NB4 (cell line): ENCODE measurements at regions not wholly inside any gene's neighbourhood (a gene's known extent, or its start where the extent isn't known, plus 50 kb on each side); places are given as distances from the start of the nearest gene placed in this dataset.

Source experiments
- MYC ChIP-seq: IDR thresholded peaks from 2 replicates; pipeline ENCODE4 v1.6.1; 2011; ENCODE audit warnings: low read depth, low read length
- POLR2A ChIP-seq: IDR thresholded peaks from 2 replicates; pipeline ENCODE4 v1.6.1; 2011; ENCODE audit warnings: mild to moderate bottlenecking; ENCODE audit not compliant: insufficient read length; ENCODE audit errors: extremely low read depth
- TF ChIP-seq, protein P1 (sequence below): IDR thresholded peaks from one replicate; pipeline ENCODE4 v1.5.1; 2012; ENCODE audit warnings: low read depth, low read length
- TF ChIP-seq, protein P2 (sequence below): IDR thresholded peaks from 2 replicates; pipeline ENCODE4 v1.6.1; 2011; ENCODE audit warnings: low read depth, low read length

- TF ChIP-seq, protein P1, sequence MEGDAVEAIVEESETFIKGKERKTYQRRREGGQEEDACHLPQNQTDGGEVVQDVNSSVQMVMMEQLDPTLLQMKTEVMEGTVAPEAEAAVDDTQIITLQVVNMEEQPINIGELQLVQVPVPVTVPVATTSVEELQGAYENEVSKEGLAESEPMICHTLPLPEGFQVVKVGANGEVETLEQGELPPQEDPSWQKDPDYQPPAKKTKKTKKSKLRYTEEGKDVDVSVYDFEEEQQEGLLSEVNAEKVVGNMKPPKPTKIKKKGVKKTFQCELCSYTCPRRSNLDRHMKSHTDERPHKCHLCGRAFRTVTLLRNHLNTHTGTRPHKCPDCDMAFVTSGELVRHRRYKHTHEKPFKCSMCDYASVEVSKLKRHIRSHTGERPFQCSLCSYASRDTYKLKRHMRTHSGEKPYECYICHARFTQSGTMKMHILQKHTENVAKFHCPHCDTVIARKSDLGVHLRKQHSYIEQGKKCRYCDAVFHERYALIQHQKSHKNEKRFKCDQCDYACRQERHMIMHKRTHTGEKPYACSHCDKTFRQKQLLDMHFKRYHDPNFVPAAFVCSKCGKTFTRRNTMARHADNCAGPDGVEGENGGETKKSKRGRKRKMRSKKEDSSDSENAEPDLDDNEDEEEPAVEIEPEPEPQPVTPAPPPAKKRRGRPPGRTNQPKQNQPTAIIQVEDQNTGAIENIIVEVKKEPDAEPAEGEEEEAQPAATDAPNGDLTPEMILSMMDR: no peak
- TF ChIP-seq POLR2A (no peak), MYC (no peak)
- TF ChIP-seq, protein P2, sequence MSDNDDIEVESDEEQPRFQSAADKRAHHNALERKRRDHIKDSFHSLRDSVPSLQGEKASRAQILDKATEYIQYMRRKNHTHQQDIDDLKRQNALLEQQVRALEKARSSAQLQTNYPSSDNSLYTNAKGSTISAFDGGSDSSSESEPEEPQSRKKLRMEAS: no peak
Observed at GRCh38 chr5:75916144-75916543, 167.0 kb upstream of the SV2C start.
